HG03439 (cell line): ENCODE measurements at regions not wholly inside any gene's neighbourhood (a gene's known extent, or its start where the extent isn't known, plus 50 kb on each side); places are given as distances from the start of the nearest gene placed in this dataset.
"Not testable (repeated sequence)": the region's sequence is repeated elsewhere in the genome, so short reads cannot be mapped to it uniquely, and the experiment has no call there.

ENCODE experiments used
- ATAC-seq: cut with Tn5 transposase; IDR thresholded peaks from one replicate; pipeline ENCODE4 v1.9.1; 2021; ENCODE audit warnings: mild to moderate bottlenecking, moderate library complexity; ENCODE audit not compliant: unreplicated experiment

DNA sequence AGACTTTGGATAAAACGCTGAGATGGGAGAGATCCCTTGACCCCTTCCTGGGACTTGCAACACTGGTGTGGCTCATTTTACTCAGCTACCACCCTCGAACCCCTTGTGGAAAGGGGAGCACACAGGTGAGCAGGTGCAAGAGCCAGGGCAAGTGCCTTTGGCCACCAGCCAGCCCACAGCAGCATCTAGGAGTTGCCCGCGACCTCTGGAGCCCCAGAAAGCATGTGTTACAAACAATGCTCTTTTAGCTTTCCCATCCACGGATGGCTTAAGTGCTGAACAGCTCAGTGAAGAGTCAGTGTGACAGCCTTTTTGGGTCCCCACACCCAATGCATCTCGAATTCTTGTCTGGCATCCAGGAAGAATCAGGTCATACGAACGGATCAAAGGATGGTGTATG is 197.8 kb downstream of the MEMO1 start:
- ATAC-seq = no peak

DNA sequence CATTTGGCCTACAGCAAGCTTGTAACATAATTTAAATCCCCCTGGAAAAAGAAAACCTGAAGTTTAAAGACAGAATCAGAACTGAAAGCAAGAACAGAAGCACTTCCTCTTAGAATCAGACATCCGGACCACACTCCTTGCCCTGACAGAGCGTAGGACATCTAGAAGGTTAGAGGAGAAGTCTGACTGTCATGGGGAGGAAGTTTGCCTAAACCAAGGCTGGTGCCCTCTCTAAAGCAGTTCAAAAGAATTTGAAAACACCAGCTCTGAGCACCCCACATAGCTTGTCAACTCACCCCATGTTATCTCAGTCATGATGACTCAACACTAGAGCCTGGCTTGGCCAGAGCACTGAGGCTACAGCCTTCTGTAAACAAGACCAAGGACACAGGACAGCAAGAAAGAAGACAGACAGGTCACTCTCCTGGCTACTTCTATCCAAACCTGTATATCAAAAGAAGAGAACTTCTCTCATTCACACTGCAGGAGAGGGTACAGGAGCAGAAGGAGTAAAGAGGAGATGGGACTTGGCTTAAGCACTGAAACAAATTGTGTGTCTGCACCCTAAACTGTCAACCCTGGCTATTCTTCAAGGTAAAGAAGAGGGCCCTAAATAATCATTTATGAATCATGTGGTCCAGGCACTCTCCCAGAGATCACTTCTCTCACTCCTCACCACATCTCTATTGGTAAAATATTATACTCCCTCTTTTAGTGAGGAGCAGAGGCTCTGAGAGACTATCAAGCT is 198.6 kb downstream of the MEMO1 start:
- ATAC-seq = peak; percentile 97

DNA sequence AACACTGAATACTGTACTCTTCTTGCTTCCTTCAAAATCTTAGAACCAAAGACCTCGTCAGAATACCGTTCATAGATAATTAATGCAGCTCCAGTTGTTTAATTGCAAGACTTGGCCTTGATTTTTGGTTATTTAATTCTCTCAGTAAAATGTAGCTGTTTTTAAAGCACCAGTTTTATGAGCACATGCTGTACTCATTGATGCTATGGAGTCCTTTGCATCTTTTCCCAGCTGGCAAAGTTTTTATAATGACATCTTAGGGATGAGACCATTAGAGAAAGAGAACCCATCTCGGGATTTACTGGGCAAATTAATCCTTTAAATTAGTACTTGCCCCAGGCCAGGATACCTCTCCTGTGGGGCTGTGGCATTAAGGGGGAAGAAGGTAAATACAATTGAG is 199.3 kb downstream of the MEMO1 start:
- ATAC-seq = no peak

DNA sequence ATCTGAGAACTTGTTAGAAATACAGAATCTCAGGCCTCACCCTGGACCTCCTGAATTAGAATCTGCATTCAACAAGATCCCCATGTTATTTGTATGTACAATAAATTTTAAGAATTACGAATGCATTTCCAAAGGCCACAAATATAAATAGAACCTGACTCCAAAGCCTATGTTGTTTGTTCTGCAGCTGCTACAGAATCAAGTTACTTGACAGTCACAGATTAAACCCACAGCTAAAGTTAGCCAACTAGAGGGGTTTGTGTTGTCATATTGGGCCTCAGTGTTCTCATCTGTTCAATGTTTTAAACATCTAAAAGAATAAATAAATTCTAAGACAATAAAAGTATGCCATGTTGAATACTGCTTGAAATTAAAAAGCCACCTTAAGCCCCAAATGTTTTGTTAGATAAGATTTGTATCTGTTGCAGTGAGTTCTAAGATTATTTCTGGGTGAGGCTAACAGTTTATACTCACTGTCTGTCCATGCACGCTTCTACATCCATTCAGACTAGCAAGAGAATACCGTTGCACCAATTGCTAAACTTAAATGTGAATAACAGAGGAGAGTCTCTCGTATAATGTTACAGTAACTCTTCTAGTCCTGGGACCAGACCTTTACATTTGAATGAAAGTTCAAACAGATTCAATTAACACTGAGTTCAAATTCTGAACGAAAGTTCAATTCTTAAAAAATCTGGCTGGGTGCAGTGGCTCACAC is 200.4 kb downstream of the MEMO1 start:
- no peak for ATAC-seq

DNA sequence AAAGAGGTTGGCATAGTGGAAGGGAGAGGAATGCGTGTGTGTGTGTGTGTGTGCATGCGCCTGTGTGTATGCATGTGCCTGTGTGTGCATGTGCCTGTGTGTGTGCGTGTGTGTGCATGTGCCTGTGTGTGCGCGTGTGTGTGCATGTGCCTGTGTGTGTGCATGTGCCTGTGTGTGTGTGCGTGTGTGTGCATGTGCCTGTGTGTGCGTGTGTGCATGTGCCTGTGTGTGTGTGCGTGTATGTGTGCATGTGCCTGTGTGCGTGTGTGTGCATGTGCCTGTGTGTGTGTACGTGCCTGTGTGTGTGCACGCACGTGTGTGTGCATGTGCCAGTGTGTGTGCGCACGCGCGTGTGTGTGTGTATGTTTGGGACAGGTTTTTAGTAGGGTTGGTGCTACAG is 205.1 kb downstream of the MEMO1 start:
- ATAC-seq = no peak

DNA sequence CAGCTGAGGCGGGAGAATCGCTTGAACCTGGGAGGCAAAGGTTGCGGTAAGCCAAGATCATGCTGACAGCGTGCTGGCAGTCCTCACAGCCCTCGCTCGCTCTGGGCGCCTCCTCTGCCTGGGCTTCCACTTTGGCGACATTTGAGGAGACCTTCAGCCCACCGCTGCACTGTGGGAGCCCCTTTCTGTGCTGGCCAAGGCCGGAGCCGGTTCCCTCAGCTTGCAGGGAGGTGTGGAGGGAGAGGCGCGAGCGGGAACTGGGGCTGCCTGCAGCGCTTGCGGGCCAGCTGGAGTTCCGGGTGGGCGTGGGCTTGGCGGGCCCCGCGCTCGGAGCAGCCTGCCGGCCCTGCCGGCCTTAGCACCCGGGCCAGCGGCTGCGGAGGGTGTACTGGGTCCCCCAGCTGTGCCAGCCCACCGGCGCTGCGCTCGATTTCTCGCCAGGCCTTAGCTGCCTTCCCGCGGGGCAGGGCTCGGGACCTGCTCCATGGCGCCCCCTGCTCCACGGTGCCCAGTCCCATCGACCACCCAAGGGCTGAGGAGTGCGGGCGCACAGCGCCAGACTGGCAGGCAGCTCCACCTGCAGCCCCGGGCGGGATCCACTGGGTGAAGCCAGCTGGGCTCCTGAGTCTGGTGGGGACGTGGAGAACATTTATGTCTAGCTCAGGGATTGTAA is 207.2 kb downstream of the MEMO1 start:
- ATAC-seq = not testable (repeated sequence)

DNA sequence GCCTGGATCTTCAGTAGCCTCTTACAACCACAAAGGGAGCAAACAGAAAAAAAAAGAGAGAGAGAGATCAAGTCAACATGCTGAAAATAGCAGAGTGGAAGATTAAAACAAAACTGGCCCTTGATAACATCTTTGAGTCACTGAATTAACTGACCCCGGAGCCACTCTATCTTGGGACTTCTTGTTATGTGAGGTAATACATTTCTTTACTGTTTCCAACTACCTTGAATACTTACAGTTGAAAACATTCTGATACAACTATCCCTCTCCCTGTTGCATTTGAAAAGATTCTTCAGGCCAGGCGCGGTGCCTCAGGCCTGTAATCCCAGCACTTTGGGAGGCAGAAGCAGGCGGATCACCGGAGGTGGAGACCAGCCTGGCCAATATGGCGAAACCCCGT is 208.1 kb downstream of the MEMO1 start:
- no peak for ATAC-seq

DNA sequence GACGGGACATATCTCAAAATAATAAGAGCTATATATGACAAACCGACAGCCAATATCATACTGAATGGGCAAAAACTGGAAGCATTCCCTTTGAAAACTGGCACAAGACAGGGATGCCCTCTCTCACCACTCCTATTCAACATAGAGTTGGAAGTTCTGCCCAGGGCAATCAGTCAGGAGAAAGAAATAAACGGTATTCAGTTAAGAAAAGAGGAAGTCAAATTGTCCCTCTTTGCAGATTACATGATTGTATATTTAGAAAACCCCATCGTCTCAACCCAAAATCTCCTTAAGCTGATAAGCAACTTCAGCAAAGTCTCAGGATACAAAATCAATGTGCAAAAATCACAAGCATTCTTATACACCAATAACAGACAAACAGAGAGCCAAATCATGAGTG is 211.5 kb downstream of the MEMO1 start:
- not testable (repeated sequence) for ATAC-seq

DNA sequence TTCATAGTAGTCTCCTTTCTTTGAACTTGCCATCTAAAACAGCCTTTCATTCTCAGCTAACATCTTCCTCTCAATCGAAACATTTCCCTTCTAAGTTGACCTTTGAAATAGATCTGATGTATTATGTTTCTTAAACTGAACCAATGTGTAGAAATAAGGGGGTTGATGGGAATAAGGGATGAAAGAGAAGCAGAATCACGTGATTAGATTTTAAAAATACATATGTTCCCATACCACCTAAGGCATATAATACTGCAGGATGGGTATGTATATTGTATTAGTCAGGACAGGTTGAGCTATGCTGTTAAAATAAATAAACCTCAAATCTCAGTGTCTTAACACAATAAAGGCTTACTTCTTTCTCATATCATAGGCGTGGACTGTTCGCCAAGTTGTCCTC is 207.5 kb upstream of the SRD5A2 start:
- no peak for ATAC-seq

DNA sequence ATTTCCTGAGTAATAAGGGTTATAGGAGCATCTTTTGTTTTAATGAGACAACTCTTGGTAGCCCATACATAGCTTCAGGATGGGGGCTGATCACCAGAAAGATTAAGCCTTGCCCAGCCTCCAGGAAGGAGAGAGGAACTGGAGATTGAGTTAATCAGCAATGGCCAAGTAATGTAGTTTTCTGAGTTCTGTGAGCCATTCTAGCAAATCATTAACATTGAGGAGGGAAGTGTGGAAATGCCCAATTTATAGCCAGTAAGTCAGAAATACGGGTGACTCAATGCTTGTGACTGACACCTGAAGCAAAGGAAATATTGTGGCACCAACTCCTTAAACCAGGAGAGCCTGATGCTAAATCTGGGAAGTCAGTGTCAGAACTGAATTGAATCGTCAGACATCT is 205.1 kb upstream of the SRD5A2 start:
- no peak for ATAC-seq

DNA sequence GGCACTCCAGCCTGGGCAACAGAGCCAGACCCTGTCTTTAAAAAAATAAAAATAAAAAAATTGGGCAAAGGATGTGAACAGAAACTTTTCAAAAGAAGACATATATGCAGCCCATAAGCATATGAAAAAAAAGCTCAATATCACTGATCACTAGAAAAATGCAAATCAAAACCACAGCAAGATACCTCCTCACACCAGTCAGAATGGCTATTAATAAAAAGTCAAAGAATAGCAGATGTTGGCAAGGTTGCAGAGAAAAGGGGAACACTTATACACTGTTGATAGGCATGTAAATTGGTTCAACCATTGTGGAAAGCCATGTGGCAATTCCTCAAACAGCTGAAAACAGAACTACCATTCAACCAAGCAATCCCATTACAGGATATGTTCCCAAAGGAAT is 204.1 kb upstream of the SRD5A2 start:
- ATAC-seq = no peak

DNA sequence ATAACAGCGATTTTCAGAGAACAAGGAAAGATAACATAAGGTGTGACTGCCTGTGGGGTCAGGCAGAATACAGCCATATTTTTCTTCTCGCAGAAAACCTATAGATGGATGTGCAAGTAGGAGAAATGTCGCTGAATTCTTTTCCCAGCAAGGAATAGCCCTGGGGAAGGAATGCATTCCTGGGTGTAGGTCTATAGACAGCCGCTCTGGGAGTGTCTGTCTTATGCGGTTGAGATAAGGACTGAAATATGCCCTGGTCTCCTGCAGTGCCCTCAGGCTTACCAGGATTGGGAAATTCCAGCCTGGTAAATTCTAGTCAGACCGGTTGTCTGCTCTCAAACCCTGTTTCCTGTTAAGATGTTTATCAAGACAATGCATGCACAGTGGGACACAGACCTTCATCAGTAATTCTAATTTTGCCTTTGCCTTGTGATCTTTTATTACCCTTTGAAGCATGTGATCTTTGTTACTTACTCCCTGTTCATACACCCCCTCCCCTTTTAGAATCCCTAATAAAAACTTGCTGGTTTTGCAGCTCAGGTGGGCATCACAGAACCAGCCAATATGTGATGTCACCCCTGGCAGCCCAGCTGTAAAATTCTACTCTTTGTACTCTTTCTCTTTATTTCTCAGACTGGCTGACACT is 202.8 kb upstream of the SRD5A2 start:
- ATAC-seq = not testable (repeated sequence)

DNA sequence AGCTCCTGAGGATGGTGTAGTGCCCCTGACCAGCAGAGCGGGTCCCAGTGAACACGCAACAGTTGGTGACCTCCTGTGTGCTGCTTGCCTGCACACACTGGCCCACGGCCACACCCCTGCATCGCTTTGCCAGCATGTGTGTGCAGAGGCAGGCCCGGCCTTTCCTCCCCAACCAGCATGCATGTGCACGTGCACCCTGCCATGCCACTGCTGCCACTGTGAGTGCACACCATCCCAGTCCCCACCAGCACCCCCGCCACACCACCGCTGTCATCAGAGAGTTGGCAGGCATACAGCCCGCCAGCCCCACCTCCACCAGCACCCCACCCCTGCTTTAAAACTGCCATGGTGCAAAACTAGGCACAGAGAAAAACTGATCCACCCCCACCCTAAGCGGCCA is 197.4 kb upstream of the SRD5A2 start:
- no peak for ATAC-seq

DNA sequence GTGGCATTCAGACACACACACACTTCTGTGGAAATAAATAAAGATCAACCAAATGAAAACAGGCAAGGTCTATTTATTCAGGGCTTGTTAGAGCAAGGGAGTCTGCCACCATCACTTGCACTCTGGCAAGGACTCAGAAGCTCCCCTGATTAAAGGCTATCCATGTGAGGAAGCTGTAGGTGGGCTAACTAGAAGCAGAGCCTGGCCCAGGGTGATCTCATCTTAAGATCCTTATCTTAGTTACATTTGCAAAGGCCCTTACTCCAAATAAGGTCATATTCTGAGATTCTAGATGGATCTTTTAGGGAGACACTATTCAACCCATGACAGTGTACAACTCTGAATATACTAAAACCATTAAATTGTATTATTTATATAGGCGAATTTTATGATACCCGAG is 190.0 kb upstream of the SRD5A2 start:
- no peak for ATAC-seq

DNA sequence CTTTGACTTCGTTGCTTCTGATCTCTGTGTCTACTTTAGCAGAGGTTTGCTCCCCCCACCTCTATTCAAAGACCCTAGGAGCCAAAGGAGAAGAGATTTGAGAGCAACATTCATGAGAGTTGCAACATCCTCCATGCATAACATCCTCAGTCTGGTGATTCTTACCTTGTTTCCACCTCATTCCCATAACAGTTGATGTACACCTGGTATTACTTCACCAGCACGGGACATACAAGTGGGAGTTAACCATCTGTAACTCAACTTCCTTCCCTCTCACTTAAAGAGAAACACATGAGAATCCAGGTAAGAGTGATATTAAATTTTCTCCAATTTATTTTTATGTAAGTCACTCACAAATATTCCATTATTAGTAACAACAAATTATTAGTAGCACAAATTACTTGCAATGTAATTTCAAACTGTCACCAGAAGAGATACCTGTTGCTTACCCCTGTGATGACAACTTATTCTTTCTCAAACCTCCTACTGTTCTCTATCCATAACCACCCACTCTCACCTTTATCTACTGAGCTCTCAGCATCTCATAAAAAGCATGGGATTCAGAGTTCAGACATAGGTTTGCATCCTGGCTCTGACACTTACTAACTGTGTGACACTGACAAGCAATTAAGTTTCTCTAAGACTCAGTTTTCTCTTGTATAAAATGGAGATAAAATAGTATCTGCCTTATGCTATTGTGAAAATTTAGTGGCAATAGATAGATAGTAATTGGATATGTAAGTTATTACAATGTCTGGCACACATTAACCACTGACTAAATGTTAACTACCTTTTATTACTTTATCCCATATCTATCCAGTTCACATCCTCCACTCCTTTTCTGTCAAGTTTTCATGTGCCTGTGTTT is 184.6 kb upstream of the SRD5A2 start:
- ATAC-seq = no peak

DNA sequence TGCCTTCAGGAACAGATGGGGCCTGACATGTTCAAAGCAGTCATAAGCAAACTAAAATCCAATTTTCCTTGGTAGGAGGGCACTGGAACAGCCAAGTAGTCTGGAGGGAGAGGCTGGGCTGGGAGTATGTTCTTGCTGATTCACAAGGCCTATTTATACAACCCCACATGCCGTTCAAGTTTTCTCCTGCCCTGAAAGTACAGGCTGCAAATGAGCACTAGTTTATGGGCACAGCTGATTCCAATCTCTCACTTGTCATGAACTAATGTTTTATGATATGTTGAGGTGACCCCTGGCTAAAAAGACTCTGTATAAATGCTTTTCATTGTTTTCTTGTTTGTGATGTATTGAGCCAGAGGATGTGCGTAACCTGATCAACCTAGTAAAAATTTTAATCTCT is 183.4 kb upstream of the SRD5A2 start:
- ATAC-seq = no peak

DNA sequence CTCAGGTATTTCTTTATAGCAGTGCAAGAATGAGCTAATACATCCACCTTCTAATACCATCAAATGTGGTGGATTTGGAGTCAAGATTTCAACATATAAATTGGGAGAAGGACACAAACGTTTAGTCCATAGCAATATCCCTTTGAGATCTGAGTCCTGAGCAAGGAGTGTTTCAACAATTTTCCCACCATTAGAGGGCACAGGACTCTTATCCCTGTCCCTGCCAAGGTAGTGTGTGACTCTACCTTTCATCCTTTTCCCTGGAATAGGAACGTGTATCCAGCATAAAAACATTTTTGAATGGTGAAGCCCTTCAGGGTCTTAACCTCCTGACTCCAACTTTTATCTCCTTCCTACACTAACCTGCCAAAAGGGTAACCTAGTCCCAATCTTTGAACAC is 181.3 kb upstream of the SRD5A2 start:
- no peak for ATAC-seq

DNA sequence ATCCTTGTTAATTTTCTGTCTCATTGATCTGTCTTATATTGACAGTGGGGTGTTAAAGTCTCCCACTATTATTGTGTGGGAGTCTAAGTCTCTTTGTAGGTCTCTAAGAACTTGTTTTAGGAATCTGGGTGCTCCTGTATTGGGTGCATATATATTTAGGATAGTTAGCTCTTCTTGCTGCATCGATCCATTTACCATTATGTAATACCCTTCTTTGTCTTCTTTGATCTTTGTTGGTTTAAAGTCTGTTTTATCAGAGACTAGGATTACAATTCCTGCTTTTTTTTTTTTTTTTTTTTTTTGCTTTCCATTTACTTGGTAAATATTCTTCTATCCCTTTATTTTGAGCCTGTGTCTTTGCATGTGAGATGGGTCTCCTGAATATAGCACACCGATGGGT is 176.6 kb upstream of the SRD5A2 start:
- ATAC-seq = not testable (repeated sequence)

DNA sequence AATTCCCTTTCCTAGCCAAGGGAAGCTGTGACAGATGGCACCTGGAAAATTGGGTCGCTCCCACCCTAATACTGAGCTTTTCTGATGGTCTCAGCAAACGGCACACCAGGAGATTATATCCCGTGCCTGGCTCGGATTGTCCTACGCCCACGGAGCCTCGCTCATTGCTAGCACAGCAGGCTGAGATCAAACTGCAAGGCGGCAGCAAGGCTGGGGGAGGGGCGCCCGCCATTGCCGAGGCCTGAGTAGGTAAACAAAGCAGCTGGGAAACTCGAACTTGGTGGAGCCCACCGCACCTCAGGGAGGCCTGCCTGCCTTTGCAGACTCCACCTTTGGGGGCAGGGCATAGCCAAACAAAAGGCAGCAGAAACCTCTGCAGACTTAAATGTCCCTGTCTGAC is 168.0 kb upstream of the SRD5A2 start:
- not testable (repeated sequence) for ATAC-seq

DNA sequence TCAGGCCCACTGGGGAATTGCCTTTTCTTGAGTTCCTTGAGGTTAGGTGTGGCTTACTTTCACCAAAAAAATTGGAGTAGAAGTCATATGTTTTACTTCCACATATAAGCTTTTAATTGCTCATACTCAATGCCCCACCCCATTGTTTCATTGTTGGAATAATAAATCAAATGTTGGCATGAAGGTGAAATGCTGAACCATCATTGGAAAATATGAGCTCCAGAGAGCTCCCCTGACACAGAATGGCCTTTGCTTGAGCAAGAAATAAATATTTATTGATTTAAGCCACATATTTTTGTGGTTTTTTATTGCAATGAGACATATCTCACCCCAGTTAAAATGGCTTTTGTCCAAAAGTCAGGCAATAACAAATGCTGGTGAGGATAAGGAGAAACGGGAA is 167.3 kb upstream of the SRD5A2 start:
- ATAC-seq = no peak

DNA sequence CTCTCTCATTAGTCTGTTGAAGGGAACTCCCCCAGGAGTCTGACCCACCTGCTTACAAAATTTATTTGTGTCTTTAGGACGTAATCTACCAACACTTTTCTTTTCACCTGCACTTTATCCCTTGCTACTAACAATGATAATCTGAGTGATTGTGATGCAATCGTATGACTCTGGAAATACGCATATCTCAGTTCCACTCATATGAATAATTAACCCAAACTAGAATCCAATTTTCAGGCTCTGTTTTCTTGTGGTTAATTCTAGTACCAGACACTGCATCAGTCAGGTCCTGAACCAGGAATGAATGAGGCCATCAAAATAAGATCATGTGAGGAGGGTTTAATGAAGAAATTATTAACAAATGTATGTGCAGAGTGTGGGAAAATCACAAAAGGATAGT is 158.4 kb upstream of the SRD5A2 start:
- ATAC-seq = no peak
